ENCODE measurements at regions not wholly inside any gene's neighbourhood (a gene's known extent, or its start where the extent isn't known, plus 50 kb on each side); places are given as distances from the start of the nearest gene placed in this dataset.
"Not testable (repeated sequence)": the region's sequence is repeated elsewhere in the genome, so short reads cannot be mapped to it uniquely, and the experiment has no call there.

DNA sequence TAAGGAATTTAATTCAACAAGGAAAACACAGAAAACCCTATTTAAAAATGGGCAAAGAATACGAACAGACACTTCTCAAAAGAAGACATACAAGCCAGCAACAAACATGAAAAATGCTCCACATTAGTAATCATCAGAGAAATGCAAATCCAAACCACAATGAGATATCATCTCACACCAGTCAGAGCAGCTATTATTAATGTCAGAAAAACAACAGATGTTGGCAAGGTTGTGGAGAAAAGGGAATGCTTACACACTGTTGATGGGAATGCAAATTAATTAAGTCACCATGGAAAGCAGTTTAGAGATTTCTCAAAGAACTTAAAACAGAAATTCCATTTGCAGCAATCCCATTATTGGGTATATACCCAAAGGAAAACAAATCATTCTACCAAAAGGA, 55.2 kb downstream of the GCC1 start:
- DNase-seq (ENCODE audit: low spot score): no peak

- DNase-seq (ENCODE audit: low spot score): no peak
Observed at GRCh38 chr7:127527561-127527960, 57.8 kb downstream of the GCC1 start.

DNA sequence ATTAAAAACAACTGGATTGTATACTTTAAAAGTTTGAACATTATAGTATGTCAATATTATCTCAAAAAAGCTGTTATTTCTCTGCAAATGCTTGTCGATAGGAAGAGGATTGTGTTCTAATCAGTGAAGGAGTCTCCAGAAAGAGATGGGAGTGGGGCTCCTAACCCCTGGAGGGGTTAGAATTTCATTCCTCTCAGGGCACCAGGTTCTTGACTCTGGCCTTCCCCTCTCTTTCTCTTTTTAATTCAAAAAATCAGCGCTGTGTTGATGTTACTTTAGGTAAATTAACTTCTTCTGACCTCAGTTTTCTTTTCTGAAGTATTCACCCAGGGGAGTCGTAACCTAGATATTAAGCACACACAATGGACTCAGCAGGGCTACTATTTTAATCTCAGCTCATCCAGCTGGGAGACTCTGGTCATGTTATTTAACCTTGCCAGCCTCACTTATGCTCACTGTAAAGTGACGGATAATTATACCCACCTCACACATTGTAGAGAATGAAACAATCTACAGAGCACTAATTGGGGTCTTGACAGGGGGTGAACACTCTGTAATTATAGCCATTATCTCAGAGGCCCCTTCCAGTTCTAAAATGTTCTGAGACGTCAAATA, 59.4 kb downstream of the GCC1 start:
- DNase-seq (ENCODE audit: low spot score): no peak

DNA sequence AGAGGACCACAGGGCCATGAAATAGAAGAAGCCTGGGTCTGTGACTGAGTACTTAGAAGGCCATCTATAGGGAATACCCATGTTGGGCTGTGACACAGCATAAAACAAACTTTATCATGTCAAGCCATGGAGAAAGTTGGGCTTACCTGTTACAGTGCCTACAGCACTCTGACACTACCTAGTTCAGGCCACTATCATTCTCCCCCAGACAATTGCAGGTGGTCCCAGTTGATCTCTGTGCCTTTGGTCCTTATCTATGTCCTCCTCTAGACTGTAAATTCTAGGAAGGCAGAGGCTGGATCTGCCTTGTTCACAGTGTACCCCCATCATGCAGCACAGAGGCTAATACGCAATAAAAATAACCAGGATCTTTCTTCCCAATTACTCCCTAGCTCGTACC, 69.1 kb downstream of the GCC1 start:
- no peak for DNase-seq (ENCODE audit: low spot score)

- DNase-seq (ENCODE audit: low spot score): peak; percentile 13
Observed at GRCh38 chr7:127514499-127514898, 70.9 kb downstream of the GCC1 start.

- DNase-seq (ENCODE audit: low spot score): no peak
Observed at GRCh38 chr7:127513311-127513710, 72.1 kb downstream of the GCC1 start.

DNA sequence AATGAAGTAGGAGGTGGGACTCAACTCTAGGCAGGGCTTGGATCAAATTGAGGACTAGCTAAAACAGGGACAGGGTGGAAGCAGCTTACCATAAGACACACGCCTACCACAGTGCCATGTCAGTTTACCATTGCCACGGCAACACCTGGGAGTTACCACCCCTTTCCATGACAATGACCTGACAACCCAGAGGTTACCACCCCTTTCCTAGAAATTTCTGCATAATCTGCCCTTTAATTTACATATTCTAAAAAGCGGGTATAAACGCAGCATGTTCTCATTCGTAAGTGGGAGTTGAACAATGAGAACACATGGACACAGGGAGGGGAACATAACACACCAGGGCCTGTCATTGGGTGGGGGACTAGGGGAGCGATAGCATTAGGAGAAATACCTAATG, 72.7 kb downstream of the GCC1 start:
- DNase-seq (ENCODE audit: low spot score): no peak

- peak; percentile 35 for DNase-seq (ENCODE audit: low spot score)
Observed at GRCh38 chr7:127504715-127505114, 80.7 kb downstream of the GCC1 start.

DNA sequence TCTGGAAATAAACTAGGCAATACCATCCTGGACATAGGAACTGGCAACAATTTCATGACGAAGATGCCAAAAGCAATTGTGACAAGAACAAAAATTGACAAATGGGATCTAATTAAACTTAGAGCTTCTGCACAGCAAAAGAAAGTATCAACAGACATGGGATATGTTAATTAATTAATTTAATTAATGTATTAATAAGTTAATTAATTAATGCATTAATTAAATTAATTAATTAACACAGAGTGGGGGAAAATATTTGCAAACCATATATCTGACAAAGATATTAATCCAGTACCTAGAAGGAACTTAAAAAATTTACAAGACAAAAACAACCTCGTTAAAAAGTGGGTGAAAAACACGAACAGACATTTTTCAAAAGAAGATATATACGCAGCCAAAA, 83.6 kb downstream of the GCC1 start:
- no peak for DNase-seq (ENCODE audit: low spot score)

DNA sequence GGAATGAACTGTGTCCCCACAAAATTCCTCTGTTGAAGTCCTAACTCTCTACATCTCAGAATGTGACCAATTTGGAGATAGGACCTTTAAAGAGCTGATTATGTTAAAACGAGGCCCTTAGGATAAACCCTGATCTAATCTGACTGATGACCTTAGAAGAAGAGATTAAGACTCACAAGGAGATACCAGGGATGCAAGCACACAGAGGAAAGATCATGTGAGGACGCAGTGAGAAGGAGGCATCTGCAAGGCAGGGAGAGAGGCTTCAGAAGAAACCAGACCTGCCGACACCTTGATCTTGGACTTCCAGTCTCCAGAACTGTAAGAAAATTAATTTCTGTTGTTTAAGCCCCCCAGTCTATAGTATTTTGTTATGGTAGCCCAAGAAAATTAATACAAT, 94.9 kb upstream of the ZNF800 start:
- no peak for DNase-seq (ENCODE audit: low spot score)

DNA sequence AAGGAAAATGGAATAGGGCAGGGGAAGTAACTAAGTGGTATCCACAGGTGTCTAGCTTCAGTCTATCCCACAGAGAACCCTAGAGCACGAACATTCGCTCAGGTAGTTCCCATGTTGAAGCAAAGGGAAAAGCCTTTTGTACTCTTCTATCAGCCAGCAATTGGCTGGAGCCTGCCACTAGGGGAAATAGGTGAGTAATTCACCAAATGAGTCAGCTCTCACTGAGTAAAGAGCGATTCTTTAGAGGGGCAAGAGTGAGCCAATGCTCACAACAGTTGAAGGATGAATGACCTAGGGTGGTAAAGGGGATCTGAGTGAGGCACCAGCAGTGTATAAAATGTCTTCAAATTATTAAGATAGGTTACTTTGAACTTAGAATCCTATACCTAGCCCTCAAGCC, 94.1 kb upstream of the ZNF800 start:
- no peak for DNase-seq (ENCODE audit: low spot score)

GRCh38 chr7:127485482-127485881, 93.0 kb upstream of the ZNF800 start:
- DNase-seq (ENCODE audit: low spot score): no peak

DNA sequence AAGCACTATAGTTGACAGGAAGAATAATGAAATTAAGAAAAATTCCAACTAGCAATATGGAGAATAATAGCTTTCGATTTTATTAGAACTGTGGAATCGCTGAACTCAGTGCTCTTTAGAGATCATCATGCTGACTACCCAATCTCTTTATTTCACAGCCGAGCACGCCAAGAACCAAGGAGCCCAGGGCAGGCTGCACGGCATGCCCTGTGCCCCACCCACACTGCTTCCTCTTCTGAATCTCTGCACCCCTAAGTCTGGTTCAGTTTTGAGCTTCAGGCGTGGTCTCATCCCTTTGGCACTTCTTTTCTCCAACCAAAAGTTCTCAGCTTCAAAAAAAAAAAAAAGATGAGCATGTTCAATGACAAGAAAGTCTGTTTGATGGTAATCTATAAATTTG, 92.4 kb upstream of the ZNF800 start:
- no peak for DNase-seq (ENCODE audit: low spot score)

DNA sequence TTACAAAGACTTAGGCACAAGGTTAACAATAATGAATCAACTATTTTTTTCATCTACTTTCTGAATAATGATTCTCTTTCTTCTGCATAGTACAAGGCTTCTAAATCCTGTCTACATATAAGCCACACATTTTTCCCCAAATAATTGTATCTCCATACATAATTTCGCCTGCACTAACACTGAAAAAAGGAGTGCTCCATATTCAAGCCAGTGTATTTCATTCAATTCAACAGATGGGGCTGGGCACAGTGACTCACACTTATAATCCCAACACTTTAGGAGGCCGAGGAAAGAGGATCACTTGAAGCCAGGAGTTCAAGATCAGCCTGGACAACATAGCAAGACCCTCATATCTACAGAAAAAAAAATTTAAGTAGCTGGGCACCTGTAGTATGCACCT, 86.0 kb upstream of the ZNF800 start:
- DNase-seq (ENCODE audit: low spot score): no peak

- no peak for DNase-seq (ENCODE audit: low spot score)
Observed at GRCh38 chr7:127478024-127478355, 85.5 kb upstream of the ZNF800 start.

- no peak for DNase-seq (ENCODE audit: low spot score)
Observed at GRCh38 chr7:127477295-127478023, 85.0 kb upstream of the ZNF800 start.

- DNase-seq (ENCODE audit: low spot score): no peak
Observed at GRCh38 chr7:127476618-127477017, 84.1 kb upstream of the ZNF800 start.

- peak; percentile 7 for DNase-seq (ENCODE audit: low spot score)
Observed at GRCh38 chr7:127474457-127474856, 81.9 kb upstream of the ZNF800 start.

DNA sequence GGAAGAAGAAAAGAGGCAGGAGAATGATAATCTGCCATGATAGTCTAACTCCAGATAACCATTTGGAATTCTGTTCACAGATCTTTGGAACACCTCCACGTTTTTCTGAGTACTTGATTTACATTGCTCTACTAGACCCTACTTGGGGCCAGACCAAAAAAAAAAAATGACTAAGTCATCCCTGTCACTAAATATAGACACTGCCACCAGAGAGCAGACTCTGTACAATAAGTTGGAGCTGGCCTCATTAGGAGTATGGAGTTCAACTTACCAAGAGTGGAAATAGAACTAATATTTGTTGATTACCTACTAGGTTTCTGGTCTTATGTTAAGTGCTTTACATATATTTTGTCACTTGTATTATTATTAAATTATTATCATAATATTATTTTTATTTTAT, 80.9 kb upstream of the ZNF800 start:
- DNase-seq (ENCODE audit: low spot score): no peak

DNA sequence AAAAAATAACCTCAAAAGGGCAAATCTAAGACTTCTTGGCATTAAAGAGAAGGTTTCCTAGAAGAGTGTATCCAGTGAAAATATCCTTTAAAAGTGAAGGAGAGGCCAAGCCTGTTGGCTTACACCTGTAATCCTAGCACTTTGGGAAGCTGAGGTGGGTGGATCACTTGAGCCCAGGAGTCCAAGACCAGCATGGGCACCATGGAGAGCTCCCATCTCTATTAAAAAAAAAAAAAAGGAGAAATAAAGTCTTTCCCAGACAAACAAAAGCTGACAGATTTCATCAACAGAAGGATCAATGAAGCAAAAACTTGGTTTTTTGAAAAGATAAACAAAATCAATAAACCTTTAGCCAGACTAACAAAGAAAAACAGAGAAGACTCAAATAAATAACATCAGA, 67.6 kb upstream of the ZNF800 start:
- no peak for DNase-seq (ENCODE audit: low spot score)

DNA sequence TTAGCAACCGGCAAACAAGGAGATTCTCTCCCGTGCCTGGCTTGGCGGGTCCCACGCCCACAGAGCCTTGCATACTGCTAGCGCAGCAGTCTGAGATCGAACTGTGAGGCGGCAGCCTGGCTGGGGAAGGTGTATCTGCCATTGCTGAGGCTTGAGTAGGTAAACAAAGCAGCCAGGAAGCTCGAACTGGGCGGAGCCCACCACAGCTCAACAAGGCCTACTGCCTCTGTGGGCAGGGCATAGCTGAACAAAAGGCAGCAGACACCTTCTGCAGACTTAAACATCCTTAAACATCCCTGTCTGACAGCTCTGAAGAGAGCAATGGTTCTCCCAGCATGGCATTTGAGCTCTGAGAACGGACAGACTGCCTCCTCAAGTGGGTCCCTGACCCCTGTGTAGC, 58.8 kb upstream of the ZNF800 start:
- not testable (repeated sequence) for DNase-seq (ENCODE audit: low spot score)

GRCh38 chr7:127448566-127448965, 56.1 kb upstream of the ZNF800 start:
- DNase-seq (ENCODE audit: low spot score): no peak

DNA sequence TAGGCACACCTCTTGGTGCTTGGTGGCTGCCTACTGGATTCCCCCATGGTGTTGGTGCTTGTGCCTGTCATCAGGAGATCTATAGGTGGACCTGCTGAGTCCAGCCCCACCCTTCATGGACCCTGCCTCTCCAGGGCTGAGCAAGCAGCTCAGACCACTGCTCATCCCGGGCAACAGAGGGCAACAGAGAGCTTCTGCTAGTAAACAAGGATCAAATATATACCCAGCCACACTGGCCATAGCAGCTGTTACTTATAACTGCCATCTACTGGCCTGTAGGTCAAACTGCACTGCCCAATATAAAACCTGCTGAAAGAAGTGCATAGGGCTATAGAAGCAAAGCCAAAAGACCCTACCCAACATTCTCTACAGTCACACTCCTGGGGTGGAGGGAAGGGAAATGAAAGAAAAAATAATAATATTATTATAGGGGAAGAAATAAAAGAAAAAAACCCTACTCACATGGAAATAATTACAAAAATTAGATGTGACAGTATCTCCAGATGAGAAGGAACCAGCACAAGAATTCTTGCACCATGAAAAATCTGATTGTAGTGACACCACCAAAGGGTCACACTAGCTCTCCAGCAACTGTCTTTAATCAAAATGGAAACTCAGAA, 54.9 kb upstream of the ZNF800 start:
- peak; percentile 30 for DNase-seq (ENCODE audit: low spot score)

- no peak for DNase-seq (ENCODE audit: low spot score)
Observed at GRCh38 chr7:127446842-127447241, 54.3 kb upstream of the ZNF800 start.

Measured in HuH-7 (cell line).